Endothelial cell of umbilical vein (primary cell): ENCODE measurements at regions not wholly inside any gene's neighbourhood (a gene's known extent, or its start where the extent isn't known, plus 50 kb on each side); places are given as distances from the start of the nearest gene placed in this dataset.

Experiments used
- BruUV-seq: library from RNA; stranded (reverse); fragments of 400-500 nt; replicated peaks from 2 replicates; lab custom pipeline; 2021; lab: Mats Ljungman, UMichigan
- CTCF ChIA-PET: fragments of 300-600, 350-600 bp; sonication (Branson Sonifier 250); formaldehyde crosslinking; loops from one replicate; lab custom pipeline; 2021; ENCODE audit warnings: antibody characterized with exemption, inconsistent platforms; lab: Charles Lee
- POLR2A ChIA-PET: fragments of 300-600, 350-600 bp; sonication (Branson Sonifier 250); formaldehyde crosslinking; loops from one replicate; lab custom pipeline; 2021; ENCODE audit warnings: antibody characterized with exemption, inconsistent platforms; lab: Charles Lee
- DNase-seq: peaks from one replicate; pipeline ENCODE4 v3.0.0-alpha.2; 2011; ENCODE audit warnings: low read depth, low spot score
- FAIRE-seq: peaks from 2 replicates; lab custom pipeline; 2011; peaks lifted over from hg19 to GRCh38; lab: Jason Lieb, UNC
- H2AFZ ChIP-seq: 2 replicates; pipeline ENCODE4 v1.6.0; 2012; ENCODE audit warnings: low read depth, low read length, control low read depth, inconsistent platforms
- H3K27ac ChIP-seq: 2 replicates; pipeline ENCODE4 v1.5.1; 2011; ENCODE audit warnings: low read depth, mild to moderate bottlenecking, control low read depth, low read length, moderate library complexity; ENCODE audit not compliant: insufficient read depth
- H3K27me3 ChIP-seq, 2 experiments: 2 replicates each; pipeline versions ENCODE4 v1.6.0 to v1.6.1; 2011; ENCODE audit warnings: low read length in 2 of 2, mixed read lengths in 1 of 2; ENCODE audit not compliant: control insufficient read depth in 2 of 2, insufficient read depth in 2 of 2
- H3K36me3 ChIP-seq, 2 experiments: 2 replicates in 1 of 2; 3 replicates in 1 of 2; pipeline ENCODE4 v1.5.1; 2011; ENCODE audit warnings: low read length in 2 of 2, mild to moderate bottlenecking in 1 of 2, moderate library complexity in 1 of 2; ENCODE audit not compliant: control insufficient read depth in 2 of 2, insufficient read depth in 2 of 2; ENCODE audit errors: extremely low read depth in 1 of 2
- H3K4me1 ChIP-seq: 3 replicates; pipeline ENCODE4 v1.5.1; 2011; ENCODE audit warnings: mild to moderate bottlenecking, low read length; ENCODE audit not compliant: control insufficient read depth, insufficient read depth; ENCODE audit errors: extremely low read depth
- H3K4me2 ChIP-seq: 2 replicates; pipeline ENCODE4 v1.6.1; 2011; ENCODE audit warnings: low read length, control low read depth, mixed read lengths; ENCODE audit not compliant: insufficient read depth
- H3K4me3 ChIP-seq, 3 experiments: fragments of 200-600 bp in 1 of 3; sonication (generic), shearing (Covaris generic) in 1 of 3; replicated peaks in 1 of 3; 2 replicates each; pipeline ENCODE4 v1.5.1; 2011 to 2016; ENCODE audit warnings: control low read depth in 3 of 3, low read length in 3 of 3, mild to moderate bottlenecking in 2 of 3, inconsistent platforms in 1 of 3, low read depth in 1 of 3, moderate library complexity in 1 of 3; ENCODE audit not compliant: insufficient read depth in 1 of 3
- H3K79me2 ChIP-seq: 2 replicates; pipeline ENCODE4 v1.6.0; 2012; ENCODE audit warnings: low read length, inconsistent platforms; ENCODE audit not compliant: control insufficient read depth, insufficient read depth
- H3K9ac ChIP-seq: replicated peaks from 2 replicates; pipeline ENCODE3; 2011; ENCODE audit warnings: low read length, control low read depth; ENCODE audit not compliant: insufficient read depth; ENCODE audit errors: extremely low read depth
- H3K9me1 ChIP-seq: replicated peaks from 3 replicates; pipeline ENCODE4 v1.6.0; 2011; ENCODE audit warnings: mild to moderate bottlenecking, low read length; ENCODE audit not compliant: control insufficient read depth, insufficient read depth; ENCODE audit errors: extremely low read depth
- H3K9me3 ChIP-seq: replicated peaks from 2 replicates; pipeline ENCODE4 v1.5.1; 2012; ENCODE audit warnings: low read length, inconsistent platforms; ENCODE audit not compliant: control insufficient read depth, insufficient read depth
- H4K20me1 ChIP-seq: replicated peaks from 2 replicates; pipeline ENCODE3; 2011; ENCODE audit warnings: mild to moderate bottlenecking, low read length; ENCODE audit not compliant: control insufficient read depth, insufficient read depth; ENCODE audit errors: extremely low read depth
- EZH2 ChIP-seq: IDR thresholded peaks from 2 replicates; pipeline ENCODE4 v1.6.1; 2012; ENCODE audit warnings: borderline replicate concordance, low read depth, mild to moderate bottlenecking, moderate library complexity, low read length, inconsistent platforms; ENCODE audit not compliant: severe bottlenecking
- FOS ChIP-seq: IDR thresholded peaks from 2 replicates; pipeline ENCODE4 v1.6.1; 2011; ENCODE audit warnings: mild to moderate bottlenecking, low read length, moderate library complexity, borderline replicate concordance; ENCODE audit not compliant: insufficient read depth
- GATA2 ChIP-seq: IDR thresholded peaks from 2 replicates; pipeline ENCODE4 v1.7.0; 2011; ENCODE audit warnings: low read depth, mild to moderate bottlenecking, moderate library complexity, mixed read lengths, low read length; ENCODE audit not compliant: insufficient read length, insufficient read depth
- JUN ChIP-seq: IDR thresholded peaks from 2 replicates; pipeline ENCODE4 v1.6.1; 2011; ENCODE audit warnings: borderline replicate concordance, low read depth; ENCODE audit not compliant: insufficient read length, insufficient read depth
- MYC ChIP-seq: IDR thresholded peaks from one replicate; pipeline ENCODE4 v1.6.1; 2011; ENCODE audit warnings: mild to moderate bottlenecking, low read depth, low read length
- POLR2A ChIP-seq: IDR thresholded peaks from 2 replicates; pipeline ENCODE4 v1.6.1; 2012; ENCODE audit warnings: low read depth, mild to moderate bottlenecking, control low read depth, low read length
- POLR2AphosphoS5 ChIP-seq: IDR thresholded peaks from 2 replicates; pipeline ENCODE4 v1.6.1; 2012; ENCODE audit warnings: low read depth, mild to moderate bottlenecking, control low read depth, low read length, moderate library complexity; ENCODE audit not compliant: insufficient read depth
- dilution Hi-C: fragments of 300-500 bp; cut with MboI; formaldehyde crosslinking; loops from one replicate; pipeline ENCODE4 v1.15.0; 2019; ENCODE audit warnings: low sequenced_read_pairs; ENCODE audit not compliant: extremely low pct_ligation_motif_present
- intact Hi-C: fragments of 100-400 bp; cut with micrococcal nuclease; formaldehyde crosslinking; loops from one replicate; pipeline ENCODE4 v1.10.0; 2022
- TF ChIP-seq, protein P1 (sequence below): IDR thresholded peaks from 2 replicates; pipeline ENCODE4 v1.6.1; 2011; ENCODE audit not compliant: insufficient read depth, insufficient read length
- TF ChIP-seq, protein P2 (sequence below), 2 donors: IDR thresholded peaks; 1 replicate in 1 of 2; 2 replicates in 1 of 2; pipeline ENCODE4 v1.5.1; 2011; ENCODE audit warnings: low read length in 2 of 2, mild to moderate bottlenecking in 2 of 2, moderate library complexity in 2 of 2, control low read depth in 1 of 2, inconsistent platforms in 1 of 2, low read depth in 1 of 2; ENCODE audit not compliant: insufficient read depth in 1 of 2; ENCODE audit errors: extremely low read depth in 1 of 2

DNA sequence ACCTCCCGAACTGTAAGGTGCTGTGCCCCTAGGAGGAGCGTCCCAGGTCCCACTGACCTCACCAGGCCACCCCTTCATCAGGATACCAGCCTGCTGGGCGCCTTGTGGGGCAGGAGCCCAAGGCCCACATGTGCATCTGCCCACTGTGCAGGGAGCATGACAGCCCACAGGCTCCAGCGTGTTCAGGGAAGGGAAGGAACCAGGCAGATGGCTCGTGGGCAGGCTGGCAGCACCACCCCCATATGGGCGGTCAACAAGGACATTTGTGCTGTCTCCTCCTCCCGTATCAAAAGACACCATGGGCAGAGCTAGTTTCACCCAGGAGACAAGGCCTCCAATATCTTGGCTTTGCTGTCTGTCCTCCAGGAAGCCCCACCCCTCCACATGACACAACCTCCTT is 85.5 kb upstream of the PPP1R26 start:
- CTCF ChIA-PET: no interaction called here

More for the DNA sequence above, 85.5 kb upstream of the PPP1R26 start:
- Histone ChIP-seq H3K36me3 (no peaks in the 10 kb centered on the region), H2AFZ (no peak overlapping the region), H3K79me2 (no peaks in the 10 kb centered on the region), H3K9ac (no peak overlapping the region), H4K20me1 (no peaks in the 10 kb centered on the region), H3K9me3 (peaks cover 5% of the 10 kb centered on the region), H3K27me3 (no peaks in the 10 kb centered on the region), H3K4me2 (no peak overlapping the region), H3K4me3 (no peak overlapping the region), H3K9me1 (no peaks in the 10 kb centered on the region), H3K4me1 (no peaks in the 10 kb centered on the region), H3K27ac (no peak overlapping the region)
- no TSS peak for BruUV-seq
- intact Hi-C loops (no loop called here), dilution Hi-C loops (no loop called here)
- DNase-seq (no peak), FAIRE-seq (no peak)
- TF ChIP-seq GATA2 (no peak), MYC (no peak), POLR2AphosphoS5 (no peak), FOS (no peak), EZH2 (no peak), POLR2A (no peak), JUN (no peak)
- TF ChIP-seq, protein P1, sequence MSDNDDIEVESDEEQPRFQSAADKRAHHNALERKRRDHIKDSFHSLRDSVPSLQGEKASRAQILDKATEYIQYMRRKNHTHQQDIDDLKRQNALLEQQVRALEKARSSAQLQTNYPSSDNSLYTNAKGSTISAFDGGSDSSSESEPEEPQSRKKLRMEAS: no peak
- TF ChIP-seq, protein P2, sequence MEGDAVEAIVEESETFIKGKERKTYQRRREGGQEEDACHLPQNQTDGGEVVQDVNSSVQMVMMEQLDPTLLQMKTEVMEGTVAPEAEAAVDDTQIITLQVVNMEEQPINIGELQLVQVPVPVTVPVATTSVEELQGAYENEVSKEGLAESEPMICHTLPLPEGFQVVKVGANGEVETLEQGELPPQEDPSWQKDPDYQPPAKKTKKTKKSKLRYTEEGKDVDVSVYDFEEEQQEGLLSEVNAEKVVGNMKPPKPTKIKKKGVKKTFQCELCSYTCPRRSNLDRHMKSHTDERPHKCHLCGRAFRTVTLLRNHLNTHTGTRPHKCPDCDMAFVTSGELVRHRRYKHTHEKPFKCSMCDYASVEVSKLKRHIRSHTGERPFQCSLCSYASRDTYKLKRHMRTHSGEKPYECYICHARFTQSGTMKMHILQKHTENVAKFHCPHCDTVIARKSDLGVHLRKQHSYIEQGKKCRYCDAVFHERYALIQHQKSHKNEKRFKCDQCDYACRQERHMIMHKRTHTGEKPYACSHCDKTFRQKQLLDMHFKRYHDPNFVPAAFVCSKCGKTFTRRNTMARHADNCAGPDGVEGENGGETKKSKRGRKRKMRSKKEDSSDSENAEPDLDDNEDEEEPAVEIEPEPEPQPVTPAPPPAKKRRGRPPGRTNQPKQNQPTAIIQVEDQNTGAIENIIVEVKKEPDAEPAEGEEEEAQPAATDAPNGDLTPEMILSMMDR (IDR thresholded peaks at IDR 0.05; ENCODE audit: extremely low read depth in 1 of 2, insufficient read depth in 1 of 2, low read depth in 1 of 2, low read length in 2 of 2): no peak
- POLR2A ChIA-PET: no interaction called here
